ENCODE measurements at regions not wholly inside any gene's neighbourhood (a gene's known extent, or its start where the extent isn't known, plus 50 kb on each side); places are given as distances from the start of the nearest gene placed in this dataset.
A peak's percentile ranks its signal among the peaks of the same experiment; 100 is the strongest.
"Not testable (repeated sequence)": the region's sequence is repeated elsewhere in the genome, so short reads cannot be mapped to it uniquely, and the experiment has no call there.

DNA sequence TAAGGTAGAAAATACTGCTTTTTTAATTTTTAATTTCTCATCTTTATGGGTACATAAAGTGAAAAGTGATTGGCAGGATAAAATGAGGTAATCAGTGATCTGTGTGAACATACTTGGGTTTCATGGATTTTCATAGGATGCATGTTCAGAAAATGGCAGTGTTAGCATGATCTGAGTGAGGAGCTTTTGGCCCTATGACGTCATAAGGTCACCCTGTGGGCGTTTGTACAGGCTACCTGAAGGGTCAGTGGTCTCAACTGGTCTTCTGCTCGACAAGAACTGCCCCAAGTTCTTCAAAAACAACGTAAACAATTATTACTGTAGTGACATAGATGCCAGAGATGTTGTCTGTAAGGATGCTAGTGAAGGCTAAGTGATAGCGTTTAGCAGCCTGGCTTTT is 124.5 kb upstream of the OSTN start:
- no peak for DNase-seq

DNA sequence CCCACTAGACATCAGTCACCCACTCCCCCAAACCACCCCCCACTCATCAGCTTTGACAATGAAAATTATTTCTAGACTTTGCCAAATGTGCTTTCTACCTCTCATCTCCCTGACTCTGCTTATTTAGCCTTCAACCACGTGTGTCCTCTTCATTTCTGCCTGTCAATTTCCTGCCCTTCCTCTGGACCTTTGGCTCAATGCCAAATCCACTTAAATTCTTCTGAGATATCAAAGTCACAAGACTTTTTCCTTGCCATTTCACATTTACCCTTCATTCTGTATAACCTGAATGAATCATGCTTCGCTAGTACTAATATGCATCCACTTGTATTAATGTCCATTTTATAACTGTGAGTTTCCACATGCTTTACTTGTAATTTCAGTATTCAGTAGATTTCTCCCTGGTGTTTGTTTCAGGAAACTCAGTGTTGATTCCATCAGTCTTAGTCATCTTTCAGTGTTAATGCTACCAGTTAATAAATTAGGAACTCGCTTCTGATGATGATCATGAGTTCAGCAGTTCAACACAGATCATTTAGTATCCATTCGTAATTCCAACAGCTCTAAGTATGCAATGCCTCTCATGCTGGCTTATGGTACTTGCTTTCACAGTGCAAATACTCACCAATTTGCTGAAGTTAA is 128.2 kb upstream of the OSTN start:
- DNase-seq = no peak

DNA sequence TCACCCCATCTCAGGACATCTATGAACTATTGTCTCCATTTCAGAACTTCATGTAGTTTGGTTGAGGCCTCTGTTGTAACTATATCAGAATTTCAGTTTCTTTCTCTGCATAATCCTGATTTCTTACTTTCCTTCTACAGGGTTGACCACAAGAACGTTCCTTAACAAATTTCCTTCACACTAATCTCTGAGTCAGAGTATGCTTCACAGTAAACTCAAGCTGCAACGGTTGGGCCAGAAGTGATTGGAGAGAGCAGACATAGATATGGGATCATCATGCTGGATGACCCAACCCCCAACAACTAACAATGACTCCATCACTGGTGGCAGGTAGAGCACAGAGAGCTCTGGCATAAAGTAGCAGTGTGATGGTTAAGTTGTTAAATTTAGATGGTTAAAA is 128.8 kb upstream of the OSTN start:
- DNase-seq = no peak

DNA sequence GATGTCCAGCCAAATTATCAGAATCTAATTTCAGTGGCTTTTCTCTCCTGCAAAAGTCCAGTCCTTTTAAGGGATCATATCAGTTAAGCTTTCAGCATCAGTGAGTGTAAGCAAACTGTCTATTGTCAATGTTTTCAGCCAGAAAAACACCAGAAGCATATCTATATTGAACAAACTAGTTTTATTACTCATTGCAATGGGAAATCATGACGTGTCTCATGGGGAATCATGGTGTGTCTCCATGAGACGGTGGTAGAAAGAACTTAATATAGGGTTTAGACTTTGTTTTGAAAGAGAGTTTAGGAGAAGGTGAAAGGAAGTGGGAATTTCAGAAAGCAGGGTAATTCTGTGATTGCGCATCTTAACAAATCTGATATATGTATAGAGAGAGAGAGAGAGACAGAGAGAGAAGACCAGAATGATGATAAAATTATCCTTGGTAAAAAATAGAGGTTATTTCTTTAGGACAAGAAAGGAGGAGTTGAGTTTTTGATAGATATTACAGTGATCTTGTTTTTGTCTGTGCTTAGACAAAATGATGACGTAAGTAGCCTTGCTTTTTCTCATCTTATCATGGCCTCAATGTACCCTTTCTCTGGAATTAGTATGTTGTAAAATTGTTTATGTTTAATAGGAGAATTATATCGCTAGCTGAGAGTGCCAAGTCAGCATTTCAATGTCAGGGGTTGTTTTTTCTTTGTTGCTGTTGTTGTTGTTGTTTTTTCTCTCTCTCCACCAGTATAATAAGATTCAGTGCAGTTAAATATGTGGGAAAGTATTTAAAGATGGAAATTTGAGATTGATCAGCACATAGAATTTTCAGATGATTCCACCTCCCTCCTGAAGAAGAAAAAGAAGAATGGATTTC is 129.9 kb upstream of the OSTN start:
- no peak for DNase-seq

GRCh38 chr3:191066669-191067068 is 132.4 kb upstream of the OSTN start:
- no peak for DNase-seq

DNA sequence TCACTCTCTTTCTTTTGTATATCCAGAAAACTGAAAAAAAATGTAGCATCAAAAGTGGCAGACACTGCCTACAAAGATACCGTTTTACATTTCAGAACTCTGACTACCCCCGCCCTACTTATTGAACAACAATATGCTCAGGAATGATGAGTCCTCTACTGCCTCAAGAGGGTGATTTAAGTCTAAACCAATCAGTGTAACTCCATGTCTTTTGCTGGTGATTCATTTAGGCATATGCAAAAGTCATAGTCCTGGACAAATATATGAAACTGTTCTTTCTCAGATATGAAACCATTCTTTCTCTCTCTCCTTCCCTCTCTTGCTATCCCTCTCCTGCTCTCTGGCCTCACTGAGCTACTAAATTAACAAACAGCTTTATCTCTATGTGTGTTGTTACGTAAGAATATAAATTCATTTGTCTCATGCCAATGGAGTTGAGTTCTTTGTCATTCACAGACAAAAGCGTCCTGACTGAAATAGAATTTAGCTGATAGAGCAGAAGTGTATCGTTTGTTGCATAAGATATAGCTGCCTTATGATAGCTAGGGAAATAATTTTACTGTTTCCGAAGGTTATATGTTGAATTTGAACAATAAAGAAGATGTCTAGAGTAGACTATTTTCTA is 133.7 kb upstream of the OSTN start:
- DNase-seq = no peak

- no peak for DNase-seq
Measured at GRCh38 chr3:191051037-191051436, 148.0 kb upstream of the OSTN start.

DNA sequence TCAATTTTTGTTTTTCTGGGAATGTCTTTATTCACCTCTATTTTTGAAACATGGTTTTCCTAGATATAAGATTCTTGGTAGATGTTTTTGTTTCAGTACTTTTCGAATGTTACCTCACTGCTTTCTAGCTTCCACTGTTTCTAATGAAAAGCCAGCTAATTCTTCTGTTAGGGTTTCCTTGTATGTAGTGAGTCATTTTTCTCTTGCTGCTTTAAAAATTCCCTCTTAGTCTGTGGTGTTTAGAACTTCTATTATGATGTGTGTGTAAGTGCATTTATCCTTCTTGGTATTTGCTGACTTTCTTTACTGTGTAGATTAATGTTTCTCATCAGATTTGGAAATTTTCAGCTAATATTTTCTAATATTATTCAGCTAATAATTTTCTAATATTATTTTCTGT is 151.1 kb upstream of the OSTN start:
- DNase-seq = no peak

DNA sequence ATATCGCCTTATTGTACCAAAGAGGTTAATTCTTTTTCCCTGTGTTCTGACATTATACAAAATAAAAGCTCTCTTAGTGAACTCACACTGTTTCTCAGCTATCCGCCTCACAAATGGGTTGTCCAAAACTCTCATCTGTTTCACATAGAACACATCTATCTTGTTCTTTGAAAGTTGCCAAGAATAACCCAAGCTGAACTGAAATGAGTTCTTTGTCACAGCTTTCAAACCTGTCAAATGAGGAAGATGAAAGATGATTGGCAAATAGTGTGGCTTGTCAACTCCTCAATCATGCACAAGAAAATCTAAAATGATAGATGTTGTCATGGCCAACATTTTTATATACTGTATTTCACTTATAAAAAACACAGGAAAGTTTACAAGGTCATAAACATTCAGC is 168.1 kb upstream of the OSTN start:
- no peak for DNase-seq

- no peak for DNase-seq
Measured at GRCh38 chr3:191030491-191030890, 168.0 kb upstream of the GMNC start.

DNA sequence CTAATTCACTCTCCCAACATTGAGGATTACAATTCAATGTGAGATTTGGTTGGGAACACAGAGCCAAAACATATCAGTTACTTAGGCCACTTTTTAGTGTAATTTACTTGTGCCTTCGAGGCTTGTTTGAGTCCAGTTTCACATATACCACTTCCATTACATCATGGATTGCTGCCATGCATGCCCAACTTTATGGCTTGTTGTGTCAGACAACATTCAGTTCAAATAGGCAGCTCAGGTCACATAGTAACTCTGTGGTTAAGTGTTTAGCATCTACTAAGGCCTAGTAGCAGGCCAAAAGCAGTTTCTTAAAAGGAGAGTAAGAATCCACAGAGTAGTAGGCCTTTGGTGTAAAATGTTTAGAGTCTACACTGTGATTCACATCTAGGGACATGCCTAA is 164.3 kb upstream of the GMNC start:
- no peak for DNase-seq

- DNase-seq = peak; percentile 15
Measured at GRCh38 chr3:191020730-191021396, 158.4 kb upstream of the GMNC start.

DNA sequence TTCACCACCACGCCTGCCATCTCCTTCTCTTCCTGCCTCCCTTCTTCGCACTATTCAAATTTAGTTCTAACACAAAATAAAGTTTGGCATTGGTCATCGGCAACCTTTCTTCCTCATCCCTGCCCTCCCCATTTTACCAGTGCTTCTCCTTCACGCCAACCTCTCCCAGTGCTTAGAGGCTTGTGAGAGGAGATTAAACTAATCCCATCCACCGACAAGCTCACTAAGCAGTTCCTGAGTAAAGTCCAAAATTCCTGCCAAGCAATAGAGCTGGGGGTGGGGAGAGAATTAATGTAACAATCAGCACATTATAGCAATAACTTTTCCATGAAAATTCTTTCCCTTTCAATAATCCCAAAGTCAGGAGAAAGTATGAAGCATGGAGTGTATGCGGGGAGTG is 157.4 kb upstream of the GMNC start:
- no peak for DNase-seq

DNA sequence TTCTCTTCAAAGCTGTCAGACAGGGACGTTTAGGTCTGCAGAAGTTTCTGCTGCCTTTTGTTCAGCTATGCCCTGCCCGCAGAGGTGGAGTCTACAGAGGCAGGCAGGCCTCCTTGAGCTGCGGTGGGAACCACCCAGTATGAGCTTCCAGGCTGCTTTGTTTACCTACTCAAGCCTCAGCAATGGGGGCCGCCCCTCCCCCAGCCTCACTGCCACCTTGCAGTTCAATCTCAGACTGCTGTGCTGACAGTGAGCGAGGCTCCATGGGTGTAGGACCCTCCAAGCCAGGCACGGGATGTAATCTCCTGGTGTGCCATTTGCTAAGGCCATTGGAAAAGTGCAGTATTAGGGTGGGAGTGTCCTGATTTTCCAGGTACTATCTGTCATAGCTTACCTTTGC is 153.5 kb upstream of the GMNC start:
- DNase-seq = not testable (repeated sequence)

DNA sequence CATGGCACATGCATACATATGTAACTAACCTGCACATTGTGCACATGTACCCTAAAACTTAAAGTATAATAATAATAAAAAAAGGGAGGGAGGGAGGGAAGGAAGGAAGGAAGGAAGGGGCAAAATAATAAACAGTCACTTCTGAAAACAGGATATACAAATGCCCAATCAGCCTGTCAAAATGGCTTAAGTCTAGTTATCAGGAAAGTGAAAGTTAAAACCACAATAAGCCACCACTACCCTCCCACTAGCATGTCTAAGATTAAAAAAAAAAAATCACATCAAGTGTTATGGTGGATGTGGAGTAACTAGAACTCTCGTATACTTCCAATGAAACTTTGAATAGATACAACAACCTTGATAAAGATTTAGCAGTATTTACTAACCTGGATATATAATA is 145.6 kb upstream of the GMNC start:
- no peak for DNase-seq

DNA sequence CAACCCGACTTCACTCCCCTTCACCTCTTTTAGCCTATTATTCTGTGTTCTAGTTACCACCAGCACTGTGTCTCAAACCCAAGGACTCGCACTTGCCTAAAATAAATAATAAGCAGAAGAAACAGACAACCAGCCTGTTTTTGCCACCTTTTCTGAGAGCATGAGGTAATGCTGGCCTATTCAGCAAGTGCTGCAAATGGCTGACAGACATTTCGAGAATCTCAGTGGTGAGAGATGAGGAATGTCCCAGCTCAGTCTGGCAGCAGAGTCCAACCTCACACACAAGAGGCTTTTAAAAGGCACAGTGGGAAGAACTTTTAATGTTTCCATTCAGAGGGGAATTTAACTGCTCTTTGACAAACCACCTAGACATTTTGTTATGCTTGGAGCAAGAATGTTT is 143.3 kb upstream of the GMNC start:
- DNase-seq = no peak

- no peak for DNase-seq
Measured at GRCh38 chr3:191003742-191004141, 141.2 kb upstream of the GMNC start.

- DNase-seq = no peak
Measured at GRCh38 chr3:190996181-190996775, 133.8 kb upstream of the GMNC start.

GRCh38 chr3:190995156-190995555 is 132.7 kb upstream of the GMNC start:
- no peak for DNase-seq

GRCh38 chr3:190990898-190991297 is 128.4 kb upstream of the GMNC start:
- no peak for DNase-seq

DNA sequence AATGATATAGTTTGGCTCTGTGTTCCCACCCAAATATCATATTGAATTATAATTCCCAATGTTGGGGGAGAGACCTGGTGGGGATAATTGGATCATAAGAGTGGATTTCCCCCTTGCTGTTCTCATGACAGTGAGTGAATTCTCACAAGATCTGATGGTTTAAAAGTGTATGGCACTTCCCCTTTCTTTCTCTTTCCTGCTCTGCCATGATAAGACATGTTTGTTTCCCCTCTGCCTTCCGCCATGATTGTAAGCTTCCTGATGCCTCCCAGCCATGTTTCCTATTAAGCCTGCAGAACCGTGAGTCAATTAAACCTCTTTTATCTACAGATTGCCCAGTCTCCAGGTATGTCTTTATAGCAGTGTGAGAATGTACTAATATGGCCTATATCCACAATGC is 126.7 kb upstream of the GMNC start:
- no peak for DNase-seq

GRCh38 chr3:190988102-190988501 is 125.6 kb upstream of the GMNC start:
- DNase-seq = no peak
